ENCODE measurements at regions not wholly inside any gene's neighbourhood (a gene's known extent, or its start where the extent isn't known, plus 50 kb on each side); places are given as distances from the start of the nearest gene placed in this dataset.

GRCh38 chr12:47604221-47604873, 101.5 kb downstream of the RPAP3 start:
- Histone ChIP-seq H2BK120ac (ENCODE audit: low read depth, low read length) (no peak overlapping the region), H2AK9ac (replicated peaks; ENCODE audit: low read depth, low read length, poor library complexity) (no peak overlapping the region), H3K23ac (ENCODE audit: low read depth, low read length) (no peak overlapping the region), H2BK20ac (ENCODE audit: low read depth, low read length) (no peak overlapping the region), H3K4me2 (ENCODE audit: low read depth, low read length) (no peak overlapping the region), H3K36me3 (ENCODE audit: control insufficient read depth, insufficient read depth, low read length) (no peaks in the 10 kb centered on the region), H4K8ac (ENCODE audit: low read depth in 2 of 2, low read length in 2 of 2) (no peak overlapping the region), H2AFZ (replicated peaks; ENCODE audit: low read length, poor library complexity) (no peak overlapping the region), H4K5ac (ENCODE audit: low read depth, low read length) (no peak overlapping the region), H3K9me1 (ENCODE audit: insufficient read depth, low read length) (no peaks in the 10 kb centered on the region), H2AK5ac (ENCODE audit: low read depth, low read length) (no peak overlapping the region), H4K91ac (ENCODE audit: insufficient read depth, low read depth, low read length) (no peak overlapping the region), H3K9ac (ENCODE audit: low read depth, low read length) (no peak overlapping the region), H3K4me3 (ENCODE audit: insufficient read depth, low read depth, low read length) (no peak overlapping the region), H4K20me1 (ENCODE audit: insufficient read depth, low read length) (no peaks in the 10 kb centered on the region), H3K79me1 (ENCODE audit: low read depth in 1 of 2, low read length in 2 of 2) (no peaks in the 10 kb centered on the region), H3K18ac (ENCODE audit: low read depth, low read length) (no peak overlapping the region), H3K27ac (ENCODE audit: insufficient read depth, low read length) (no peak overlapping the region), H3K4ac (ENCODE audit: low read depth, low read length) (no peak overlapping the region), H3K14ac (replicated peaks; ENCODE audit: low read depth, low read length) (no peak overlapping the region), H3K4me1 (ENCODE audit: control insufficient read depth, insufficient read depth, low read length) (no peaks in the 10 kb centered on the region), H2BK15ac (ENCODE audit: low read depth, low read length) (no peak overlapping the region), H3K56ac (ENCODE audit: extremely low read depth, insufficient read depth, low read length) (no peak overlapping the region), H3K27me3 (ENCODE audit: control insufficient read depth, insufficient read depth, low read length) (no peaks in the 10 kb centered on the region), H3K9me3 (ENCODE audit: control insufficient read depth, insufficient read depth, low read length) (no peaks in the 10 kb centered on the region; the same call in none of the 2 replicates), H2BK5ac (ENCODE audit: low read depth, low read length, poor library complexity, severe bottlenecking) (no peak overlapping the region)
- BruUV-seq (replicated peaks): no TSS peak
- in situ Hi-C loops (cut with MboI; ENCODE audit: low sequenced_read_pairs) (no loop called here), dilution Hi-C loops (cut with HindIII; ENCODE audit: low sequenced_read_pairs, unreplicated experiment) (no loop called here), intact Hi-C loops (cut with micrococcal nuclease) (no loop called here)
- WGBS, 2 experiments (ENCODE audit: extremely low coverage in 2 of 2, insufficient read length in 1 of 2): no CpG with 5 or more reads among the region's 1 CpG
- CTCF ChIA-PET: no interaction called here
- POLR2A ChIA-PET (ENCODE audit: unreplicated experiment): no interaction called here
- DNase-seq (peak; percentile 32), ATAC-seq (ENCODE audit: low read depth) (no peak)
- TF ChIP-seq RFX5 (IDR thresholded peaks at IDR 0.05; ENCODE audit: low read depth, low read length) (no peak), CEBPB (IDR thresholded peaks at IDR 0.05; ENCODE audit: low read depth, low read length) (no peak), MXI1 (IDR thresholded peaks at IDR 0.05; ENCODE audit: borderline replicate concordance, low read depth, low read length) (no peak), FOS (IDR thresholded peaks at IDR 0.05; ENCODE audit: low read depth, low read length) (no peak)
